ENCODE measurements at regions not wholly inside any gene's neighbourhood (a gene's known extent, or its start where the extent isn't known, plus 50 kb on each side); places are given as distances from the start of the nearest gene placed in this dataset.

DNA sequence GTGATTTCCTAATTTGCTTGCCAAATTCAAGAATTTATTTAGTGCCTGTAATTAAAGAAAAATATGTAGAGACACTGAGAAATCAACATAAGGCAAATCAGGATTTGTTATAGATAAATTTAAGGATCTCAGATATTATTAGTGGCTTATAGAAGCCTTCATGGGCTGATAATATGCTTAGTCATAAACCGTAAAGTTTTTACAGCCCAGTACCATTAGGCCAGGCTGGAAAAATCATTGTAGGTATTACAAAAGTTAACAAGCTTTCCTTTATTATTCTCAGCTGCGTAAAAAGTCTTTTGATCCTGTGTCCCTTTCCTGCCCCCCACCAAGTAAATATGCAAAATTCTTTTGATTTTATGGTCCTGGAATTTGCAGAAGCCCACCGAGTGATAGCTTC, 58.2 kb downstream of the SLITRK6 start:
- TF ChIP-seq, protein P1, sequence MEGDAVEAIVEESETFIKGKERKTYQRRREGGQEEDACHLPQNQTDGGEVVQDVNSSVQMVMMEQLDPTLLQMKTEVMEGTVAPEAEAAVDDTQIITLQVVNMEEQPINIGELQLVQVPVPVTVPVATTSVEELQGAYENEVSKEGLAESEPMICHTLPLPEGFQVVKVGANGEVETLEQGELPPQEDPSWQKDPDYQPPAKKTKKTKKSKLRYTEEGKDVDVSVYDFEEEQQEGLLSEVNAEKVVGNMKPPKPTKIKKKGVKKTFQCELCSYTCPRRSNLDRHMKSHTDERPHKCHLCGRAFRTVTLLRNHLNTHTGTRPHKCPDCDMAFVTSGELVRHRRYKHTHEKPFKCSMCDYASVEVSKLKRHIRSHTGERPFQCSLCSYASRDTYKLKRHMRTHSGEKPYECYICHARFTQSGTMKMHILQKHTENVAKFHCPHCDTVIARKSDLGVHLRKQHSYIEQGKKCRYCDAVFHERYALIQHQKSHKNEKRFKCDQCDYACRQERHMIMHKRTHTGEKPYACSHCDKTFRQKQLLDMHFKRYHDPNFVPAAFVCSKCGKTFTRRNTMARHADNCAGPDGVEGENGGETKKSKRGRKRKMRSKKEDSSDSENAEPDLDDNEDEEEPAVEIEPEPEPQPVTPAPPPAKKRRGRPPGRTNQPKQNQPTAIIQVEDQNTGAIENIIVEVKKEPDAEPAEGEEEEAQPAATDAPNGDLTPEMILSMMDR (IDR thresholded peaks at IDR 0.05; ENCODE audit: low read length) = no peak
- no peak for TF ChIP-seq EZH2 (IDR thresholded peaks at IDR 0.05; ENCODE audit: borderline replicate concordance, low read length)
